Spleen (tissue), 7 donors: ENCODE measurements at regions not wholly inside any gene's neighbourhood (a gene's known extent, or its start where the extent isn't known, plus 50 kb on each side); places are given as distances from the start of the nearest gene placed in this dataset.

Source experiments
- CTCF ChIP-seq, 11 experiments: fragments of 200-600 bp in 7 of 11; fragments of 450-650 bp in 4 of 11; sonication (generic) in 4 of 11; IDR thresholded peaks in 8 of 11; conservative IDR thresholded peaks in 3 of 11; 1 replicate in 7 of 11; 2 replicates in 4 of 11; pipeline versions ENCODE4 v1.4.0 to v1.8.0; 2016 to 2021; ENCODE audit warnings: antibody characterized with exemption in 11 of 11, inconsistent platforms in 4 of 11, mild to moderate bottlenecking in 1 of 11
- POLR2A ChIP-seq, 3 donors: fragments of 450-650 bp; IDR thresholded peaks; one replicate each; pipeline ENCODE4 v1.5.1; 2017; ENCODE audit warnings: antibody characterized with exemption in 3 of 3, mild to moderate bottlenecking in 1 of 3
- donor health status: DM: no; HTN: no; CAD: no; lungs with moderate emphysema.
- donor health status: DM: no; HTN: no; CAD: no.
- donor health status: DM: no; HTN: no; CAD: no.

- TF ChIP-seq CTCF (IDR thresholded peaks at IDR 0.05 in 8 of 11, conservative IDR thresholded peaks at IDR 0.05 in 3 of 11) (no peak), POLR2A (IDR thresholded peaks at IDR 0.05) (no peak)
Observed at GRCh38 chr4:124948976-124949597, 236.6 kb upstream of the ANKRD50 start.
